ENCODE measurements at regions not wholly inside any gene's neighbourhood (a gene's known extent, or its start where the extent isn't known, plus 50 kb on each side); places are given as distances from the start of the nearest gene placed in this dataset.

DNA sequence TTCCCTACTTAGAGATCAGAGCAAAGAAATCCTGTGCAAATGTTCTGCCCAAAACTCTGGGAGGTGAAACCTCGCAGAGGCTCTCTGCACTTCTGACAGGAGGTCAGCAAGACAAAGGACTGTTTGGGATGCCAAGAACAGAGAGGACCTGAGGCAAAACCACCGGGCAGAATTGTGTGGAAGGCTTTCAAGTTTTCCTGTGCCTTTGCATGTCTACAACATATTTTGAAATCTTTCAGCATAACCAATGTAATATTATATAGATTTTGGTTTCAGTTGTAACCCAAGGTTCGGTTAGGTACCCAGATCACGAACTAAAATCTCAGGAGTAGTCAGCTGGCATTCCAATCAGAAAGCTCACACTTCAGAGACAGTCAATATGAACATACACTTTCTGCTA, 99.4 kb upstream of the PLEKHA5 start:
- no peak overlapping the region for H3K56ac ChIP-seq (replicated peaks; ENCODE audit: insufficient read length, low read depth, low read length)
- 91% methylated on average over 4 of the region's 4 CpGs; no CpG with 5 or more reads in 1 of the 2 experiments for WGBS, 2 experiments (ENCODE audit: extremely low coverage in 1 of 2, insufficient coverage in 1 of 2, insufficient read length in 1 of 2, insufficient replicate concordance in 2 of 2, low coverage in 1 of 2, low lambda C conversion rate in 2 of 2, missing lambda C conversion rate in 1 of 2)
- no peak for DNase-seq (ENCODE audit: low read depth in 1 of 2, low spot score in 2 of 2)
- H2BK120ac ChIP-seq (replicated peaks; ENCODE audit: low read depth, low read length): no peak overlapping the region
- no peaks in the 10 kb centered on the region for H3K79me2 ChIP-seq (ENCODE audit: control insufficient read depth in 1 of 2, insufficient read depth in 2 of 2, low read length in 2 of 2)
- H2BK20ac ChIP-seq (ENCODE audit: low read length): no peak overlapping the region
- H3K4ac ChIP-seq (replicated peaks; ENCODE audit: insufficient read length, low read depth, low read length): no peak overlapping the region
- H3K79me1 ChIP-seq (ENCODE audit: low read depth, low read length): no peaks in the 10 kb centered on the region
- H3K4me1 ChIP-seq (replicated peaks in 1 of 4; ENCODE audit: control insufficient read depth in 3 of 4, insufficient read depth in 4 of 4, low read length in 3 of 4): peaks cover 0 to 5% (median 2%) of the 10 kb centered on the region in 4 experiments; a peak in 3 of 7 replicates
- no peak overlapping the region for H3K4me2 ChIP-seq (ENCODE audit: insufficient read depth in 1 of 2, low read depth in 2 of 2, low read length in 2 of 2)
- no peak for FAIRE-seq
- H3K36me3 ChIP-seq (ENCODE audit: control insufficient read depth in 2 of 4, insufficient read depth in 4 of 4, low read length in 3 of 4): peaks cover 0 to 12% (median 1%) of the 10 kb centered on the region in 4 experiments; a peak in 2 of 8 replicates
- no peak overlapping the region for H4K91ac ChIP-seq (replicated peaks; ENCODE audit: insufficient read length, low read length)
- no peak overlapping the region for H2BK5ac ChIP-seq (ENCODE audit: low read depth, low read length)
- H2AK5ac ChIP-seq (ENCODE audit: low read depth, low read length): no peak overlapping the region
- ChIA-PET POLR2A (ENCODE audit: partially characterized antibody) (no interaction called here), CTCF (ENCODE audit: partially characterized antibody) (interaction anchor here (0.6 kb wide), 1 partner anchor 101 kb away, joined by 3 read pairs; no protein-coding TSS in a partner anchor)
- H2BK15ac ChIP-seq (ENCODE audit: low read length): no peak overlapping the region
- H2AFZ ChIP-seq (ENCODE audit: low read length): no peak overlapping the region
- H3K18ac ChIP-seq (ENCODE audit: extremely low read depth, low read length): no peak overlapping the region
- no peak overlapping the region for H3K4me3 ChIP-seq (ENCODE audit: extremely low read depth in 1 of 4, insufficient read depth in 2 of 4, low read depth in 3 of 4, low read length in 4 of 4)
- no peaks in the 10 kb centered on the region for H3K27me3 ChIP-seq (replicated peaks in 1 of 4; ENCODE audit: control insufficient read depth in 3 of 4, extremely low read depth in 1 of 4, insufficient read depth in 3 of 4, low read length in 3 of 4)
- H2BK12ac ChIP-seq (ENCODE audit: low read depth, low read length): no peak overlapping the region
- H3K23me2 ChIP-seq (ENCODE audit: low read depth, low read length): no peaks in the 10 kb centered on the region
- H4K20me1 ChIP-seq (replicated peaks in 1 of 2; ENCODE audit: control insufficient read depth in 1 of 2, insufficient read depth in 2 of 2, low read length in 2 of 2): no peaks in the 10 kb centered on the region
- no peak overlapping the region for H3K23ac ChIP-seq (ENCODE audit: insufficient read length)
- H4K8ac ChIP-seq (ENCODE audit: extremely low read depth, insufficient read depth, low read length): no peak overlapping the region
- H4K5ac ChIP-seq (ENCODE audit: insufficient read length, low read depth, low read length): no peak overlapping the region
- H3K9me3 ChIP-seq (ENCODE audit: insufficient read depth in 2 of 2, low read depth in 1 of 2, low read length in 1 of 2): peaks cover 18 to 22% of the 10 kb centered on the region in 2 experiments
- H3K9ac ChIP-seq (replicated peaks in 1 of 4; ENCODE audit: extremely low read depth in 1 of 4, low read depth in 3 of 4, low read length in 3 of 4): no peak overlapping the region
- no peak overlapping the region for H3K14ac ChIP-seq (ENCODE audit: insufficient read length)
- no peak overlapping the region for H3K27ac ChIP-seq (ENCODE audit: low read depth, low read length)
- TF ChIP-seq, protein P1, sequence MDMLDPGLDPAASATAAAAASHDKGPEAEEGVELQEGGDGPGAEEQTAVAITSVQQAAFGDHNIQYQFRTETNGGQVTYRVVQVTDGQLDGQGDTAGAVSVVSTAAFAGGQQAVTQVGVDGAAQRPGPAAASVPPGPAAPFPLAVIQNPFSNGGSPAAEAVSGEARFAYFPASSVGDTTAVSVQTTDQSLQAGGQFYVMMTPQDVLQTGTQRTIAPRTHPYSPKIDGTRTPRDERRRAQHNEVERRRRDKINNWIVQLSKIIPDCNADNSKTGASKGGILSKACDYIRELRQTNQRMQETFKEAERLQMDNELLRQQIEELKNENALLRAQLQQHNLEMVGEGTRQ (IDR thresholded peaks at IDR 0.05; ENCODE audit: low read length): no peak
- TF ChIP-seq SIN3A (conservative IDR thresholded peaks at IDR 0.05 in 1 of 2, IDR thresholded peaks at IDR 0.05 in 1 of 2; ENCODE audit: low read depth in 1 of 2, low read length in 2 of 2): no peak
- TF ChIP-seq KDM5A (IDR thresholded peaks at IDR 0.05; ENCODE audit: low read length): no peak
- TF ChIP-seq RFX5 (IDR thresholded peaks at IDR 0.05; ENCODE audit: borderline replicate concordance, low read depth, low read length): no peak
- no peak for TF ChIP-seq CBX5 (IDR thresholded peaks at IDR 0.05; ENCODE audit: low read depth, low read length)
- no peak for TF ChIP-seq SP1 (IDR thresholded peaks at IDR 0.05; ENCODE audit: low read depth, low read length)
- TF ChIP-seq RAD21 (IDR thresholded peaks at IDR 0.05 in 1 of 2, conservative IDR thresholded peaks at IDR 0.05 in 1 of 2; ENCODE audit: low read depth in 2 of 2, low read length in 2 of 2): no peak
- TF ChIP-seq CREB1 (IDR thresholded peaks at IDR 0.05): no peak
- TF ChIP-seq BRCA1 (IDR thresholded peaks at IDR 0.05; ENCODE audit: low read depth, low read length): no peak
- TF ChIP-seq, protein P2, sequence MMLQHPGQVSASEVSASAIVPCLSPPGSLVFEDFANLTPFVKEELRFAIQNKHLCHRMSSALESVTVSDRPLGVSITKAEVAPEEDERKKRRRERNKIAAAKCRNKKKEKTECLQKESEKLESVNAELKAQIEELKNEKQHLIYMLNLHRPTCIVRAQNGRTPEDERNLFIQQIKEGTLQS (IDR thresholded peaks at IDR 0.05; ENCODE audit: insufficient read depth, low read depth, low read length): no peak
- no peak for TF ChIP-seq TAF7 (optimal IDR thresholded peaks at IDR 0.05; ENCODE audit: borderline replicate concordance, low read depth, low read length)
- TF ChIP-seq SAP30 (IDR thresholded peaks at IDR 0.05; ENCODE audit: insufficient read depth, insufficient replicate concordance, low read length): no peak
- no peak for TF ChIP-seq CHD1 (IDR thresholded peaks at IDR 0.05; ENCODE audit: low read depth, low read length)

Measured in H1 (cell line).